HepG2 (cell line): ENCODE measurements at regions not wholly inside any gene's neighbourhood (a gene's known extent, or its start where the extent isn't known, plus 50 kb on each side); places are given as distances from the start of the nearest gene placed in this dataset.
A peak's percentile ranks its signal among the peaks of the same experiment; 100 is the strongest.

Source experiments
- ATAC-seq: fragments of 200-7000 bp; cut with Tn5 transposase; 3 replicates; pipeline ENCODE4 v1.9.1; 2020; ENCODE audit warnings: mild to moderate bottlenecking, moderate library complexity
- BruUV-seq: library from RNA; stranded (reverse); fragments of 400-500 nt; replicated peaks from 2 replicates; lab custom pipeline; 2021; lab: Mats Ljungman, UMichigan
- CTCF ChIA-PET: fragments of 300-600 bp; formaldehyde crosslinking; extraction: SDS; loops from one replicate; lab custom pipeline; 2021; ENCODE audit warnings: low total read pairs, inconsistent platforms, low intra/inter-chr PET ratio; lab: Yijun Ruan, JAX
- POLR2A ChIA-PET: fragments of 350-600 bp; sonication (Branson Sonifier 250); formaldehyde crosslinking; loops from one replicate; lab custom pipeline; 2020; ENCODE audit warnings: antibody characterized with exemption, inconsistent platforms; lab: Yijun Ruan, JAX
- DNase-seq: peaks from one replicate; pipeline ENCODE4 v3.0.0-alpha.2; 2015; ENCODE audit warnings: low spot score
- FAIRE-seq: peaks from 3 replicates; lab custom pipeline; 2011; peaks lifted over from hg19 to GRCh38; lab: Jason Lieb, UNC
- H2AFZ ChIP-seq: one replicate; pipeline ENCODE4 v1.6.1; 2011; ENCODE audit warnings: low read length, inconsistent platforms
- H3K27ac ChIP-seq: fragments of 300-600 bp; 3 replicates; pipeline ENCODE4 v1.8.0; 2011; ENCODE audit warnings: mixed run types, mild to moderate bottlenecking, mixed read lengths, low read length, inconsistent platforms; ENCODE audit not compliant: insufficient read depth; ENCODE audit errors: extremely low read length
- H3K27me3 ChIP-seq, 2 experiments: fragments of 200-600 bp in 1 of 2; 2 replicates in 1 of 2; 3 replicates in 1 of 2; pipeline versions ENCODE4 v1.6.0 to v1.8.0; 2011; ENCODE audit warnings: low read length in 2 of 2, mild to moderate bottlenecking in 2 of 2, moderate library complexity in 2 of 2, inconsistent platforms in 1 of 2; ENCODE audit not compliant: insufficient read depth in 2 of 2, control insufficient read depth in 1 of 2
- H3K36me3 ChIP-seq, 2 experiments: fragments of 200-600 bp in 1 of 2; replicated peaks in 1 of 2; 2 replicates in 1 of 2; 3 replicates in 1 of 2; pipeline versions ENCODE4 v1.5.1 to v1.8.0; 2011; ENCODE audit warnings: low read length in 2 of 2, inconsistent platforms in 1 of 2; ENCODE audit not compliant: insufficient read depth in 2 of 2, control insufficient read depth in 1 of 2
- H3K4me1 ChIP-seq: 2 replicates; pipeline ENCODE4 v1.5.1; 2012; ENCODE audit warnings: low read length, inconsistent platforms; ENCODE audit not compliant: insufficient read depth
- H3K4me2 ChIP-seq: 2 replicates; pipeline ENCODE4 v1.6.0; 2011; ENCODE audit warnings: low read depth, low read length, inconsistent platforms
- H3K4me3 ChIP-seq, 3 experiments: fragments of 200-600 bp in 1 of 3; sonication (generic), shearing (Covaris generic) in 1 of 3; replicated peaks in 1 of 3; 2 replicates each; pipeline ENCODE4 v1.5.1; 2011 to 2016; ENCODE audit warnings: low read length in 3 of 3, inconsistent platforms in 2 of 3, low read depth in 2 of 3, mild to moderate bottlenecking in 2 of 3, control low read depth in 1 of 3, mixed read lengths in 1 of 3; ENCODE audit not compliant: insufficient read depth in 1 of 3
- H3K79me2 ChIP-seq: one replicate; pipeline ENCODE4 v1.6.1; 2011; ENCODE audit warnings: low read length, inconsistent platforms; ENCODE audit not compliant: insufficient read depth
- H3K9ac ChIP-seq: 2 replicates; pipeline ENCODE4 v1.6.0; 2011; ENCODE audit warnings: mild to moderate bottlenecking, low read depth, low read length, inconsistent platforms; ENCODE audit not compliant: insufficient read depth
- H3K9me3 ChIP-seq: 2 replicates; pipeline ENCODE4 v1.5.1; 2012; ENCODE audit warnings: mild to moderate bottlenecking, low read length
- H4K20me1 ChIP-seq: 2 replicates; pipeline ENCODE4 v1.6.0; 2011; ENCODE audit warnings: inconsistent platforms, mild to moderate bottlenecking, low read length, moderate library complexity; ENCODE audit not compliant: insufficient read depth
- ATF7 ChIP-seq, 2 experiments: fragments of 450-650 bp in 1 of 2; sonication (generic) in 1 of 2; formaldehyde crosslinking in 1 of 2; IDR thresholded peaks; 2 replicates each; pipeline versions ENCODE4 v1.4.0 to v1.6.1; 2016 to 2020; ENCODE audit warnings: antibody characterized with exemption in 1 of 2, mild to moderate bottlenecking in 1 of 2, missing genetic modification reagents in 1 of 2
- CEBPB ChIP-seq: IDR thresholded peaks from 2 replicates; pipeline ENCODE4 v1.6.1; 2011; ENCODE audit warnings: low read depth, low read length, improper control_type of control experiment, borderline replicate concordance
- CENPX ChIP-seq: sonication (generic); formaldehyde crosslinking; IDR thresholded peaks from 2 replicates; pipeline ENCODE4 v1.9.0; 2021; ENCODE audit warnings: mild to moderate bottlenecking, missing genetic modification reagents, moderate library complexity
- CREB1 ChIP-seq, 2 experiments: fragments of 450-650 bp in 1 of 2; IDR thresholded peaks; 2 replicates each; pipeline ENCODE4 v1.6.1; 2016 to 2017; ENCODE audit warnings: control low read depth in 1 of 2, mild to moderate bottlenecking in 1 of 2, missing compliant biosample characterization in 1 of 2, missing genetic modification characterization in 1 of 2
- KDM1A ChIP-seq: IDR thresholded peaks from 2 replicates; pipeline ENCODE4 v1.6.1; 2016; ENCODE audit warnings: missing compliant biosample characterization
- MIER3 ChIP-seq: IDR thresholded peaks from 2 replicates; pipeline ENCODE4 v1.6.1; 2016; ENCODE audit warnings: missing compliant biosample characterization, borderline replicate concordance
- TCF7L2 ChIP-seq: IDR thresholded peaks from 2 replicates; pipeline ENCODE4 v1.6.1; 2011; ENCODE audit warnings: mild to moderate bottlenecking, low read depth, low read length, moderate library complexity
- ZHX2 ChIP-seq, 2 experiments: sonication (generic) in 1 of 2; formaldehyde crosslinking in 1 of 2; IDR thresholded peaks; 2 replicates each; pipeline versions ENCODE4 v1.6.1 to v1.9.0; 2014 to 2022; ENCODE audit warnings: antibody characterized with exemption in 1 of 2, borderline replicate concordance in 1 of 2, inconsistent platforms in 1 of 2, low read depth in 1 of 2, missing genetic modification reagents in 1 of 2
- ZNF282 ChIP-seq: fragments of 450-650 bp; IDR thresholded peaks from 2 replicates; pipeline ENCODE4 v1.6.1; 2018; ENCODE audit not compliant: partially characterized antibody
- ZNF567 ChIP-seq: sonication (generic); formaldehyde crosslinking; IDR thresholded peaks from 2 replicates; pipeline ENCODE4 v1.8.1; 2023; ENCODE audit warnings: mild to moderate bottlenecking, missing genetic modification reagents, borderline replicate concordance
- WGBS: methylation state at CpG from one replicate; pipeline ENCODE4 v1.1.6; 2017; ENCODE audit warnings: low lambda C conversion rate; 5-methylcytosine and 5-hydroxymethylcytosine counted together
- in situ Hi-C: cut with HindIII; loops from 2 replicates; pipeline ENCODE4 v1.10.0; 2017; ENCODE audit warnings: low pct_unique_long_range_greater_than_20kb; ENCODE audit not compliant: extremely low pct_ligation_motif_present
- intact Hi-C: fragments of 100-400 bp; cut with micrococcal nuclease; formaldehyde crosslinking; loops from one replicate; pipeline ENCODE4 v1.10.0; 2022; ENCODE audit not compliant: unreplicated experiment

GRCh38 chr2:41111836-41112627 is 660.1 kb upstream of the SLC8A1 start (continued):
- TF ChIP-seq ZHX2 (IDR thresholded peaks at IDR 0.05; ENCODE audit: low read depth) (no peak), ZHX2 (CRISPR knock-in tag; IDR thresholded peaks at IDR 0.05; ENCODE audit: borderline replicate concordance) (no peak), MIER3 (CRISPR knock-in tag) (no peak), ZNF567 (CRISPR knock-in tag) (no peak), CENPX (CRISPR knock-in tag) (no peak)

GRCh38 chr2:41116106-41116797 is 664.4 kb upstream of the SLC8A1 start:
- TF ChIP-seq ATF7 (IDR thresholded peaks at IDR 0.05) (peak; percentile 88), ATF7 (CRISPR knock-in tag; IDR thresholded peaks at IDR 0.05) (no peak), KDM1A (CRISPR knock-in tag) (no peak), CEBPB (peak; percentile 27; the same call in 1 of the 2 replicates), TCF7L2 (no peak), CREB1 (IDR thresholded peaks at IDR 0.05) (peak; percentile 82), CREB1 (CRISPR knock-in tag; IDR thresholded peaks at IDR 0.05) (no peak), ZNF282 (no peak)

More at GRCh38 chr2:41116106-41116797, 664.4 kb upstream of the SLC8A1 start:
- Histone ChIP-seq H4K20me1 (no peaks in the 10 kb centered on the region), H2AFZ (no peak overlapping the region), H3K79me2 (no peaks in the 10 kb centered on the region), H3K4me1 (no peaks in the 10 kb centered on the region), H3K9me3 (no peaks in the 10 kb centered on the region), H3K4me3 (no peak overlapping the region), H3K27ac (no peak overlapping the region), H3K4me2 (no peak overlapping the region), H3K27me3 (no peaks in the 10 kb centered on the region), H3K36me3 (no peaks in the 10 kb centered on the region), H3K9ac (no peak overlapping the region)
- no TSS peak for BruUV-seq
- WGBS, result 29% methylated on average over 8 of the region's 8 CpGs
- CTCF ChIA-PET, result no interaction called here
- no peak for FAIRE-seq
- POLR2A ChIA-PET, result no interaction called here
- in situ Hi-C loops (no loop called here), intact Hi-C loops (no loop called here)
- no peak for ATAC-seq
- DNase-seq, result no peak
